ENCODE measurements at regions not wholly inside any gene's neighbourhood (a gene's known extent, or its start where the extent isn't known, plus 50 kb on each side); places are given as distances from the start of the nearest gene placed in this dataset.

DNA sequence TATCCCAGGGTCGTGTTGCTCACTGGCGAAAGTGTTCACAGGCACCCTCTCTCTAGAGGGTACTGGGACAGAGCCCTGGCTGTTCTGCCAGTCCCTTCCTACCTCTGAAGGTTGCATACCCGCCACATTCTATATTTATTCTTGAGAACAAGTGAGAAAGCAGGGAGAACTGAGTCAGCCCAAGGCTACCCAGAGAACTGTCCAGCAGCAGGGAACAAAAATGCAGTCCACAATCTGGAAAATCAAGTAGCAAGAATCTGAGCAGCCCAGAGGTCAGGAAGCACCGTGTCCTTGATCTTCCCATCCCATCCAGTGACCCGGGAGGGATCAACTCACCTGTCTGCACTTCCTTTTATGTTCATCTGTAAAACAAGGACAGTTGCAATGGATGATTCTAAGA, 164.1 kb downstream of the FBXO15 start:
- H3K27ac ChIP-seq, result no peak overlapping the region
- TF ChIP-seq ZFX (IDR thresholded peaks at IDR 0.05; ENCODE audit: borderline replicate concordance), result no peak
- TF ChIP-seq, protein P1, sequence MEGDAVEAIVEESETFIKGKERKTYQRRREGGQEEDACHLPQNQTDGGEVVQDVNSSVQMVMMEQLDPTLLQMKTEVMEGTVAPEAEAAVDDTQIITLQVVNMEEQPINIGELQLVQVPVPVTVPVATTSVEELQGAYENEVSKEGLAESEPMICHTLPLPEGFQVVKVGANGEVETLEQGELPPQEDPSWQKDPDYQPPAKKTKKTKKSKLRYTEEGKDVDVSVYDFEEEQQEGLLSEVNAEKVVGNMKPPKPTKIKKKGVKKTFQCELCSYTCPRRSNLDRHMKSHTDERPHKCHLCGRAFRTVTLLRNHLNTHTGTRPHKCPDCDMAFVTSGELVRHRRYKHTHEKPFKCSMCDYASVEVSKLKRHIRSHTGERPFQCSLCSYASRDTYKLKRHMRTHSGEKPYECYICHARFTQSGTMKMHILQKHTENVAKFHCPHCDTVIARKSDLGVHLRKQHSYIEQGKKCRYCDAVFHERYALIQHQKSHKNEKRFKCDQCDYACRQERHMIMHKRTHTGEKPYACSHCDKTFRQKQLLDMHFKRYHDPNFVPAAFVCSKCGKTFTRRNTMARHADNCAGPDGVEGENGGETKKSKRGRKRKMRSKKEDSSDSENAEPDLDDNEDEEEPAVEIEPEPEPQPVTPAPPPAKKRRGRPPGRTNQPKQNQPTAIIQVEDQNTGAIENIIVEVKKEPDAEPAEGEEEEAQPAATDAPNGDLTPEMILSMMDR (IDR thresholded peaks at IDR 0.05), result no peak

DNA sequence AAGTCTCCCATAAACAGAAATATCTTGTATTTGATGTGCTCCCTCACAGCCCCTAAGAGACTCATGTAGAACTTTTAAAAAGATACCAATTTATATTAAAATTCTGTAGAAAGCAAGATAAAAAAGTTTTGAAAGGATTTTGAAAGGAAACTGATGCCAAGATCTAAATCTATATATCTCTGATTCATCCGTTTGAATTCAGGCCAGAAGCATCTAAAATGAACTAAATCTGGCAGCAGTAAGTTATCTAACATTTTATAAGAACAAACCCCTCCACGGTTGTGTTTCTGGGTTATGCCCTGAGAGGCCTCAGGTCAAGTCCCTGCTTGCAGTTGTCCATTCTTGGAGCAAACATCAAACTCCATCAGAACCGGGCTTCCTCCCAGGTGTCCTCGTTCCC, 165.8 kb downstream of the FBXO15 start:
- TF ChIP-seq ZFX (IDR thresholded peaks at IDR 0.05; ENCODE audit: borderline replicate concordance), result no peak
- TF ChIP-seq, protein P1 (IDR thresholded peaks at IDR 0.05), result no peak
- H3K27ac ChIP-seq, result no peak overlapping the region

DNA sequence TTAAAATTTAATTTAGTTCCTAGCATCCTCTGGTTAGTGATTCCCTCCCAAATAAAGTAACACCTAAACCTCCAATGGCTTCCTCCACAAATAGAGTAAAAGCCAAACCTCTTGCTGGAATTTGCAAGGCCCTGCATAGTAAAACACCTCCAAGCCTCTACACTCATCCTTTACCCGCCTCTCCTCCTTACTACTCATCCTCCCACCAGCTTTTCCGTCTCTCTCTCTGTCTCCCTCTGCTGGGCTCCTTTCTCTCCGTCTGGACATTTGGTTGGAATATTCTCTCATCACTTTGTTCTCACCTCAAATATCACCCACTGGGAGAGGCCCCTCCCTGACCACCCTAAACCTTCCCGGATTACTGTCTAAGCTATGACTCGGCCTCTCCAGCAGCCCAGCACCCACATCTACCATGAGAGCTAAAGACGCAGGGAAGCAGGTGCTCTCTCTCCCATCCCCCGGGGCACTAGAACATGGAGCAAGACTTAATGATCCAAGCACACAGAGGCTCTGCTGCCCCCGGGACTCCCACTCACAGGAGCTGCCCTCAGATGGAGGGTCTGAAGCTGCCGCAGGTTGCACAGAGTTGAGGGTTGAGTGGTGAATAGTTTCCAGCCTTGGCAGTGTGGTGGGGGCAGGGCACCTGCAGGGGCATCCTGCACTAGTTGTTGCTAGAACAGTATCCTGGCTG, 167.2 kb downstream of the FBXO15 start:
- TF ChIP-seq, protein P1 (IDR thresholded peaks at IDR 0.05), result peak; percentile 88
- no peak for TF ChIP-seq ZFX (IDR thresholded peaks at IDR 0.05; ENCODE audit: borderline replicate concordance)
- no peak overlapping the region for H3K27ac ChIP-seq

DNA sequence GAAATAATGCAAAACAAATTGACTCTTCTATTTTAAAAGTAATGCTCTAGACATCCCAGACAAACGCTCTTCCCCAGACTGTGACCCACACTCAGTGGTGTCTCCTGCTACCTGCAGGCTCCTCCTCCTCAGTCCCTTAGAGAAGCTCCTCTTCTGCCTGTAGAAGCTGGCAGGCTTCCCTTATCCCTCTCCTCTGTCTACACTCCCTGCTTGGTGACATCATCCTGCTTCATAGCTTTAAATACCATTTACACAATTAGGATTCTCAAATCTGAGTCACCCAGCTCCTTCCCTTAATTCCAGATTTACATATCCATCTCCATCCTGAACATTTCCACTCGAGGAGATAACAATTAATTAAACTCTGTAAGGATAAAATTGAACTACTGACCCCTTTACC, 167.9 kb downstream of the FBXO15 start:
- TF ChIP-seq ZFX (IDR thresholded peaks at IDR 0.05; ENCODE audit: borderline replicate concordance), result no peak
- TF ChIP-seq, protein P1 (IDR thresholded peaks at IDR 0.05), result no peak

DNA sequence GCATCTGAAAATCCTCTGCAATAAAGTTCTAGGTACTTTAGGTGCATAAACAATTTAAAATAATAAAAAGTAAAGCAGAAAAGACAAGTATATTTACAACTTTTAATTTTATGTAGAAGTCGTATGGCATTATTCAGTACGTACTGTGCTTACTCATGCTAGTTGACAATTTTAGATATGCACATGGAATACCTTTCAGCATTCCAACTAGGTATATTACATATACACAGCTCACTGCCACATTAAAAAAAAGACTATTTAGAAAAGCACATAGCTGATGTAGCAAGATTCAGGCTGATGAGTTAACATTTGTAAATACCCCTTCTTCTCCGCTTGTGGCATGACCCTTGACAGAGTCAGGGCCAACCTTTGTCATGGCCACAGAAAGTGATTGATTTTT, 171.2 kb downstream of the FBXO15 start:
- no peak for TF ChIP-seq ZFX (IDR thresholded peaks at IDR 0.05; ENCODE audit: borderline replicate concordance)
- TF ChIP-seq, protein P1 (IDR thresholded peaks at IDR 0.05), result no peak
- H3K27ac ChIP-seq, result no peak overlapping the region

More for the DNA sequence above, 167.9 kb downstream of the FBXO15 start:
- no peak overlapping the region for H3K27ac ChIP-seq

DNA sequence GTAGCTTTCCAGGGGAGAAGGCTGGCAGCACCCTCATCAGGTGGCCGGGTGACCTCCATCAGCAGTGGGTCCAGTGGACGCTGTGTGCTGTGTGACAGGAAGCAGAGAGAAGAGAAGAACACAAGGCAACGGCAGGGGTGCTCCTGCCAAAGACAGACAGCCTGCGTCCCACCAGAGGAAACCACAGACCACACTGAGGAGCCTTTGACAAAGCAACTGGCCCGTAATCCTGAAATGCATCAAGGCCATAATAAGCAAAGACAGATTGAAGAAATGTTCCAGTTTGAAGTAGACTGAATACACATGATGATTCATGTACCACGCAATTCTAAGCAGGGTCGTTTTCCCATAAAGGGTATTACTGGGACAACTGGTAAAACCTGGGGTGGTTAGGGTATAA, 172.4 kb downstream of the FBXO15 start:
- TF ChIP-seq, protein P1 (IDR thresholded peaks at IDR 0.05), result no peak
- no peak for TF ChIP-seq ZFX (IDR thresholded peaks at IDR 0.05; ENCODE audit: borderline replicate concordance)

DNA sequence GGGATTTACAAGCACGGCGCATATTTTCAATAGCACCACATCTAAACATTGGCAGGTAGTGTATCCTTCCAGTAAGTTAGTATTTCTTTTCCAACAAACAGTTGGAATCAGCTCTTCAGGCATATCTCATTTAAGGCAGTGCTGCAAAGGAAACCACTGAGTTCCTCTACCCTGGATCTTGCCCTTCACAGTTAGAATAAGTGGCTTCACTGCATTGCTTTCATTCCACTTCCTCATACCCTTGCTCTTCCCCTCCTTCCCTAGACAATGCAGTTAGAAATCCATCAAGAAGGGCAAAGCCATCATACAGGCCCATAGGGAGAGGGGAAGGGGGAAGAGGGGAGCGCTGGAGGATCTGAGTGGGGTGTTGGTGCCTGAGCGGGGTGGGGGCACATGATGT, 173.7 kb downstream of the FBXO15 start:
- TF ChIP-seq ZFX (IDR thresholded peaks at IDR 0.05; ENCODE audit: borderline replicate concordance), result no peak
- TF ChIP-seq, protein P1 (IDR thresholded peaks at IDR 0.05), result no peak
- no peak overlapping the region for H3K27ac ChIP-seq

More for the DNA sequence above, 172.4 kb downstream of the FBXO15 start:
- H3K27ac ChIP-seq, result no peak overlapping the region

Measured in 22Rv1 (cell line).